COR-L47 (cell line): ENCODE measurements at regions not wholly inside any gene's neighbourhood (a gene's known extent, or its start where the extent isn't known, plus 50 kb on each side); places are given as distances from the start of the nearest gene placed in this dataset.
A peak's percentile ranks its signal among the peaks of the same experiment; 100 is the strongest.

Source experiments
- DNase-seq: peaks from one replicate; lab custom pipeline; 2025; lab: John Stamatoyannopoulos, UW

GRCh38 chr16:50879873-50880695 is 138.2 kb downstream of the CYLD start:
- peak; percentile 79 for DNase-seq

GRCh38 chr16:50878966-50879615 is 137.2 kb downstream of the CYLD start:
- no peak for DNase-seq

DNA sequence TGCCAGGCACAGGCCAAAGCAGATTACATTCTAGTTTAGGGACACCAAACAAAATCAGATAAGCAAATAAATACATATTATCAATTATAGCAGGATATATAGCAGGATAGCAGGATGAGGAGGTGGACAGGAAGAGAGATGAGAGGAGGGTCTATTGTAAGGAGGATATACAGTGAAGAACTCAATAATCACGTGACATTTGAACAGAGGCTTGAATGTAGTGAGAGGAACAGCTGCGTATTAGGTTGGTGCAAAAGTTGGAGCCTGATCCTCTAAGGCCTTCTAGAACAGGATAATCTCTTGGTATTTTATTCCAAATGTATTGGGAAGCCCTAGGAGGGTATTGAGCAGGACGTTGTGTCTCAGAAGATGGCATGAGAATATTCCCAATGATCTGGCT is 136.7 kb downstream of the CYLD start:
- no peak for DNase-seq

DNA sequence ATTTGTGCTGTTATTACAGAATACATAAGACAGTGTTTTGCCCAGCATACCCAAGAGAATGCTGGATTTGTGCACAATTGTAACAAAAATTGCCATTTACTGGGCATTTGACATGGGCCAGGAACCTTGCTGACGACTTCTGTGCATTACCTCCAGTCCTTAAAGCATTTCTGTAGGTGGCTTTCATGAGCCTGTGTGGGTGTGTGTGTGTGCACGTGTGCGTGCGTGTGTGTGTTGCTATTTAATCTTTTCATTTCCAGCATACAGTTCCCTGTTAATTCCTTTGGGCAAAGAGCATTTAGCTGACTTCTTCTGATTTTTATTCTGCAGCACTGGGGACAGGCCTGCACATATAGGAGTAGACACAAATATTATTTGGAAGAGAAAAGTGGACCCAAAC is 134.4 kb downstream of the CYLD start:
- no peak for DNase-seq

DNA sequence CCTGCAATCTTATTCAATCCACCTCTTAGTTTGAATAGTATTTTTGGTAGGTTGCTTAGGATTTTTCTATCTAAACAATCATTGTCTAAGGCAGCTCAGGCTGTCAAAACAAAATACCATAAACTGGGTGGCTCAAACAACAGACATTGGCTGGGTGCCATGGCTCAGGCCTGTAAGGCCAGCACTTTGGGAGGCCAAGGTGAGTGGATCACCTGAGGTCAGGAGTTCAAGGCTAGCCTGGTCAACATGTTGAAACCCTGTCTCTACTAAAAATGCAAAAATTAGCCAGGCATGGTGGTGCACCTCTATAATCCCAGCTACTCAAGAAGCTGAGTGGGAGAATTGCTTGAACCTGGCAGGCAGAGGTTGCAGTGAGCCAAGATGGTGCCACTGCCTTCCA is 126.7 kb downstream of the CYLD start:
- no peak for DNase-seq

GRCh38 chr16:50866806-50867205 is 124.9 kb downstream of the CYLD start:
- no peak for DNase-seq

GRCh38 chr16:50864386-50864785 is 122.5 kb downstream of the CYLD start:
- DNase-seq, result no peak

DNA sequence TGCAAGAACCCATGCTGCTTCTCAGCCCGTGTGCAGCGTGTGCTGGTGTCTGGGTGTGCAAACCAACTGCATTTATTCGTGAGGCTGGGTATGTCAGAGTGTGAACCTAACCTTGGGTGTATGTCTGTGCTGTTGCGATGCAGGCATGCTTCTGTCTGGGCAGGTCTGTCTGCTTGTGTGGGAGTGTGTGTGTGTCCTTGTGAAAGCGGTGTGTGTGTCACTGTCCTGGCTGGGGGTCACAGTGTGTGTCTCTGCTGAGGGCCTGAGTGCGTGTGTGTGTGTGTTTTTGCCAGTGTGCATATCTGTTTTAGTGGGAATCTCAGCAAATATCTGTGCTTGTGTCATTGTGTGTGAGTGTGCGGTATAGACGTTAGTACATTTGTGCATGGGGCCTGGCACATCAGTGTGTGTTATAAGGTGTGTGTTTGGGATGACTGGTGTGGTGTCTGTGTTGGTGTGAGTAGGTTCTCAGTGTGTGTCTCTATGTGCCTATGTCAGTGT is 121.8 kb downstream of the CYLD start:
- DNase-seq, result no peak

DNA sequence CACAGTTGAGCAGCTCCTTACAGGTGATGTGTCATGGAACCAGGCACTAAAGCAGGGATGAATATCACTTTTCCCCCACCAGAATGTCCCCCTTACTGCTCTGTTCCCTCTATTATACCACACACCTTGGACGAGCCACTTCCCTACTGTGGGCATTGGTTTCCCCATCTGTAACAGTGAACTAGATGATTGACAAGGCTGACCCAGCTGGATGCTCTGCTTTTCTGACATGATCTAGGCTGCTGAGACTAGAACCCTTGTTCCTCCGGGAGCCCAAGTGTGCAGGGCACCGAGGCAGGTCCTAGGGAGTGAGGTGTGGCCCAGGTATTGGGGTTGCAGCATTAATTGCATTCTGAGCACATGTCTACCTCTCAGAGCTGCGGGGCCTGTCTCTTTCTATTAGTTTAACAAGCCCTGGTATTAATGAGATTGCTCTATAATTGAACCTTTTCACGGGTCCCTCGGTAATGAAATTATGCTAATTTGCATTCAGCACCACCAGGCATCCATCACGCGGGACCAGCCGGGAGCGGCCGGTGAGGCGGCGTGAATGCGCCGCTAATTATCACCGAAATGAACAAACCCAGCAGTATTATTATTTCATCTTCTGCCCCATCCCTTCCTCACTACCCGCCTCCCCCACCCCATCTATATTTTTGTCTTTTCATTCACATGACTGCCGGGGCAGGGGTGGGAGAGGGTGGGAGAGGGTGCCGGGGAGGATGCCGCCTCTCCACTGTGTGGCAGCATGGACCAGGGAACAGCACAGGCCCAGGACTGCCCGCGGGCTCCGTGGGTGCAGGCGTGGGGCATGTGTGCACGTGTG is 121.1 kb downstream of the CYLD start:
- DNase-seq, result no peak

DNA sequence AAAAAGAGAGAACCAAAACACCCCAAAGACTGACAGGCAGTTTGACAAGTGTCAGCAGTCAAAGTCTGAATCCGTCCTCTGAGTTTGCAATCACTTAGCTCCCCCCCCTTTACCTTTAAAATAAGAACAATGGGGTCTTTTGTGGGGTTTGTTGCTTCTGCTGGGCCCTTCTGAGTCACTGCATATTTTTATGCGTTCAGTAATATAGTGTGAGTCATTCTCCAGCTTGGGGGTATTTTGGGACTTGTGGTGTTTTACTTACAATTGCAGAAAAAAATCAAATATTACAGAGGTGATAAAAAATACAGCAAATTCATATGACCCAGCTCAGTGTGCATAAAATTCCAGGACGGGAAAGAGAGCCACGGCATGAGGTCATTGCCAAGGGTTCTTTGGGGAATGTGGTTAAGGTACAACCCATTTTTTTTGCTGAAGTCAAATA is 120.1 kb downstream of the CYLD start:
- DNase-seq, result no peak

GRCh38 chr16:50861451-50861850 is 119.6 kb downstream of the CYLD start:
- no peak for DNase-seq

DNA sequence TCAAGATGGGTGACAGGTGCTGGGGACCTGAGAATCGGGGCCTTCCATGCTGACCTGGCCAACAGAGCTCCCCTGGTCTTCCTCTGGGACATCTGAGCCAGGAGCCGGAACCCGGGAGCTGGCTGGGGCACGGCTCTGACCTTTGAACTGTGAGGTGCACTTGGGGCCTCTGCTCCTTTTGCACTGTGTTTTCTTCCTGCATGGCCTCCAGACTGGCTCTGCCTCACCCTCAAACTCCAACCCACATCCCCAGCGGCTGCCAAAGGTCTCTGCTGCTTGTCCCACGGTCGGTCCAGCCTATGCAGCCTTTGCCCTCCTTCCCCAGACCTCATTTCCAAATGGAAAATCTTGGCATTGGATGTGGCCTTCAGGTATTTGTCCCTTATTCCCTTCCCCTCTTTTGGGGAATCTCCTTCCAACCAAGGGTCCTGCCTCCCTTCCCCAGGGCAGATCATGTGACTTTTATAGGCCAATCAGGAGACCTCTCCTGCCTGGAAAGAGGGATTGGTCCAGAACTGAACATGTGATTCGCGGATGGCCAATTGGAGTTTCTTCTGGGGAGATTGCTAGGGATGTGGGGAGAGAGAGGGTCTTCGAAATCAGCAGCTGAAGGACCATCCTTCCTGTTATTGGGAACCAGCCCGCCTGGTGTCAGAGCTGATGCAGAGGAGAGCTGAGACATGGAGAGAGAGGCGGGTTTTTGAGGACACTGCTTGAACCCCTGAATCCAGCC is 117.9 kb downstream of the CYLD start:
- DNase-seq, result no peak

DNA sequence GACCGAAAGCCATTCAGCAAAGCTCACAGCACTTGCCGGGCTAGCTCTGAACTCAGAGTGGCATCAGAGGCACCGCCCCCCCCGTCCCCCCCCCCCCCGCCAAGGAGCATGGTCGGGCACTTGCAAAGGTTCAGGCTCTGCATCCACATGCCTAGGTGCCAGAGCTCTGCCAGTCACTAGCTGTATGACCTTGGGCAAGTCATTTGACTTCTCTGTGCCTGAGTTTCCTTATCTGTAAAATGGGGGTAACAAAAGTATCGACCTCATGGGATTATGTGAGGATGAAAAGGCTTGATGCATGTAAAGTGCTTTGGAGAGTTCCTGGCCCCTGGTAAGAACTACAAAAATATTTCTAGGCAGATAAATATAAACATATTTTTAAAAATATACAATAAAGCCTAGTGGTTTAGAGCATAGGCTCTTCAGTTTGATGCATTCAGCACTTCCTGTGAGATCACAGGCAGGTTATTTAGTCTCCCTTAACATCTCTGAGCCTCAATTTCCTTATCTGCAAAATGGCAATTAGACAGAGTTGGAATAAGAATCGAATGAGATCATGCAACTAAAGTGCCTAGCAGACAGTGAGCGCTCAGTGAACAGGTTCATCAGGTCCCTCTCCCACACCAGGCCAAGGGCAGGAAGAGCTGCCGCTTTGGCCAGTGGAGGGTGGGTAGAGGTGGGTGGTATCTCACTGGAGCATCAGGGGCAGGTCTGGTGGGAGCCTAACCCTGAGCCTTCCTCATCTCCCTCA is 117.2 kb downstream of the CYLD start:
- DNase-seq, result no peak

DNA sequence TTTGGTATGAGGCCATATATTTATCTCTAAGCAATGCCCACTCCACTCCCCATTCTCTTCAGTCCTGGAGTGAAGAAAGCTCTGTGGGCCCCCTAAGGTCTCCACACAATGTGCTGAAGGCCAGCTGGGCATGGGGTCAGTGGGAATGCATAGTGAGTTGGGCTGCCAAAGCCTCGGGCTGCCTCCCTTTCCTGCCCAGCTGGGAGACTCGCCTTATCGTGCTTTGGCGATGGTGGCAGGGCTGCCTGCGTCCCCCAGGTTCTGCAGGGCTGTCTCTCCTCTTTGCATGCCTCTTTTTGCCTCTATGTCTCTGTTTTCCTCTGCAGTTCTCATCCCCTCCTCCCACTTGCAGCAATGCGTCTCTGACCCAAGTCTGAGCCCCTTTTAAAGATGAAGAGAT is 116.5 kb downstream of the CYLD start:
- DNase-seq, result no peak

DNA sequence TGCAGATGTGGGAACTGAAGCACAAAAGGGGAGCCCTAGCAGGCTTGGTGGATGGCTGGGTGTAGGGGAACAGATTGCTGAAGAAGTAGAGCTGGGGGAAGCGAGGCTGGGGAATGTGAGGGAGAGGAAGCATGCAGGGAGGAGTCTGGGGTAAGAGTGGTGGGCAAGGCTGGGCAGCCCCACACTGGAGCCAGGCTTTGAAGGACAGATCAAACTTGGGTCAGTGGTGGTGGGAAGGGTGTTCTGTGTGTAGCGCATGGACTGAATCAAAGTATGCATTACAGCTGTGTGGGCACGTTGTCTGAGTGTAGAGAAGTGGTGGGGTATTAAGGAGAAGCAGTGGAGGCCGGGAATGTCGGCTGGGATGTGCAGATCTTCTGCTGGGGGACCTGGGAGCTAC is 116.0 kb downstream of the CYLD start:
- DNase-seq, result no peak

- no peak for DNase-seq
These were observed 115.1 kb downstream of the CYLD start for GRCh38 chr16:50856991-50857390.

GRCh38 chr16:50853329-50853728 is 111.4 kb downstream of the CYLD start:
- DNase-seq, result no peak
